Bronchial epithelial cell (primary cell): ENCODE measurements at regions not wholly inside any gene's neighbourhood (a gene's known extent, or its start where the extent isn't known, plus 50 kb on each side); places are given as distances from the start of the nearest gene placed in this dataset.

ENCODE experiments used
- DNase-seq: peaks from one replicate; pipeline ENCODE4 v3.0.0-alpha.2; 2010; ENCODE audit warnings: low read depth
- FAIRE-seq: peaks from 2 replicates; lab custom pipeline; 2011; peaks lifted over from hg19 to GRCh38; lab: Jason Lieb, UNC
- H3K27me3 ChIP-seq: 2 replicates; pipeline ENCODE4 v1.5.1; 2011; ENCODE audit warnings: low read length; ENCODE audit not compliant: control insufficient read depth, insufficient read depth
- H3K36me3 ChIP-seq: 2 replicates; pipeline ENCODE4 v1.5.1; 2011; ENCODE audit warnings: low read length; ENCODE audit not compliant: control insufficient read depth, insufficient read depth
- H3K4me3 ChIP-seq: 2 replicates; pipeline ENCODE4 v1.5.1; 2011; ENCODE audit warnings: mild to moderate bottlenecking, low read depth, low read length, control low read depth
- TF ChIP-seq, protein P1 (sequence below): IDR thresholded peaks from 2 replicates; pipeline ENCODE4 v1.5.1; 2011; ENCODE audit warnings: mild to moderate bottlenecking, moderate library complexity, low read length, control low read depth, inconsistent platforms; ENCODE audit not compliant: insufficient read depth, severe bottlenecking

DNA sequence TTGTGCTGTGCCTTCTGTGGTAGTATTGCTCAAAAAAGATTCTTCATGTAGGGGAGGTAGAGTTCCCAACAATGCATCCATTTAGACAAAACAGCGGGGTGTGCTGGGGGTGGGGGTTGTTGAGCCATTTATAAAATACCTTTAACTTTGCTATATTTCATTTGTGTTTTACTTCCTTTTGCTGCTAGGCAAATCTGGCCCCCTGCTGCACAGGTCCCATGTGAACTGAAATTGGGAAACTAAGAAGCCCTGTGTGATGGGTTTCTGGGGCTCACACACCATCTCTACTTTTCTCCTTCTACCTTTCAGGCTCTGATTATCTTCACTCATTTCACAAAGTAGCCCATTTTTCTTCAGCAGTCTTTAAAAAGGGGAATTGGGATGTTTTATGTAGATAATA, 52.7 kb upstream of the ITGA4 start:
- no peak for FAIRE-seq
- no peaks in the 10 kb centered on the region for H3K27me3 ChIP-seq
- TF ChIP-seq, protein P1, sequence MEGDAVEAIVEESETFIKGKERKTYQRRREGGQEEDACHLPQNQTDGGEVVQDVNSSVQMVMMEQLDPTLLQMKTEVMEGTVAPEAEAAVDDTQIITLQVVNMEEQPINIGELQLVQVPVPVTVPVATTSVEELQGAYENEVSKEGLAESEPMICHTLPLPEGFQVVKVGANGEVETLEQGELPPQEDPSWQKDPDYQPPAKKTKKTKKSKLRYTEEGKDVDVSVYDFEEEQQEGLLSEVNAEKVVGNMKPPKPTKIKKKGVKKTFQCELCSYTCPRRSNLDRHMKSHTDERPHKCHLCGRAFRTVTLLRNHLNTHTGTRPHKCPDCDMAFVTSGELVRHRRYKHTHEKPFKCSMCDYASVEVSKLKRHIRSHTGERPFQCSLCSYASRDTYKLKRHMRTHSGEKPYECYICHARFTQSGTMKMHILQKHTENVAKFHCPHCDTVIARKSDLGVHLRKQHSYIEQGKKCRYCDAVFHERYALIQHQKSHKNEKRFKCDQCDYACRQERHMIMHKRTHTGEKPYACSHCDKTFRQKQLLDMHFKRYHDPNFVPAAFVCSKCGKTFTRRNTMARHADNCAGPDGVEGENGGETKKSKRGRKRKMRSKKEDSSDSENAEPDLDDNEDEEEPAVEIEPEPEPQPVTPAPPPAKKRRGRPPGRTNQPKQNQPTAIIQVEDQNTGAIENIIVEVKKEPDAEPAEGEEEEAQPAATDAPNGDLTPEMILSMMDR: no peak
- no peak overlapping the region for H3K4me3 ChIP-seq
- H3K36me3 ChIP-seq: no peaks in the 10 kb centered on the region
- DNase-seq: no peak

DNA sequence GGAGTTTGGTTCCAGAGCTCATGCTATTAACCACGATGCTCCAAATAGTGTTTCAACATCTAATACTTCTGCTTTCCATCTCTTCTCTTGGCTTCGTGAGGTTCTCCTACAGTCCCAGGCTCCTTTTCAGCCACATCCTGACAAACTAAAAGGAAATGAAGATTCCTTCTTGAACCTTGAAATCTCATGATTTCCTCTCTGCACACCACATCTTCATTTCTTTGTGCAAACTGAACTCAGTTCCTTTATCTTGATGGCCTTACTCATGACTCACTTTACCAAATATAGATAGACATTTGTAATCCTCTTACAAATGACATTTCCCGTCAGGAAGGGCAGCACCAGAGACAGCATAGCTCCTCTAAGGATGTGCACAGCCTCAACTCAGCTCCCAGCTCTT, 50.0 kb upstream of the ITGA4 start:
- DNase-seq: no peak
- no peaks in the 10 kb centered on the region for H3K36me3 ChIP-seq
- H3K27me3 ChIP-seq: no peaks in the 10 kb centered on the region
- TF ChIP-seq, protein P1: no peak
- FAIRE-seq: no peak
- H3K4me3 ChIP-seq: no peak overlapping the region
